Peyer's patch (tissue), 4 donors: ENCODE measurements at regions not wholly inside any gene's neighbourhood (a gene's known extent, or its start where the extent isn't known, plus 50 kb on each side); places are given as distances from the start of the nearest gene placed in this dataset.

Source experiments
- DNase-seq, 3 donors: peaks; one replicate each; pipeline ENCODE4 v3.0.0-alpha.2; 2017 to 2019
- H3K27ac ChIP-seq, 4 donors: fragments of 200-600 bp; sonication (generic); one replicate each; pipeline ENCODE4 v1.5.1; 2016 to 2019
- H3K27me3 ChIP-seq, 2 donors: fragments of 200-600 bp; sonication (generic); one replicate each; pipeline ENCODE4 v1.5.1; 2019
- H3K36me3 ChIP-seq, 3 donors: fragments of 200-600 bp; sonication (generic); one replicate each; pipeline ENCODE4 v1.5.1; 2016 to 2019
- H3K4me1 ChIP-seq, 4 donors: fragments of 200-600 bp; sonication (generic); one replicate each; pipeline ENCODE4 v1.5.1; 2016 to 2019
- H3K4me3 ChIP-seq, 4 donors: fragments of 200-600 bp; sonication (generic); 1 replicate in 3 of 4; 2 replicates in 1 of 4; pipeline ENCODE4 v1.5.1; 2016 to 2019; ENCODE audit warnings: mild to moderate bottlenecking in 1 of 4
- H3K9me3 ChIP-seq, 4 donors: fragments of 200-600 bp; sonication (generic); one replicate each; pipeline ENCODE4 v1.5.1; 2016 to 2019; ENCODE audit warnings: mild to moderate bottlenecking in 1 of 4
- POLR2A ChIP-seq, 2 donors: fragments of 450-650 bp; IDR thresholded peaks; one replicate each; pipeline ENCODE4 v1.5.1; 2017; ENCODE audit warnings: antibody characterized with exemption in 2 of 2, mild to moderate bottlenecking in 2 of 2, moderate library complexity in 2 of 2
- TF ChIP-seq, protein P1 (sequence below), 6 experiments: fragments of 450-650 bp in 4 of 6; fragments of 200-600 bp in 2 of 6; sonication (generic) in 1 of 6; IDR thresholded peaks; one replicate each; pipeline ENCODE4 v1.5.1; 2017 to 2019; ENCODE audit warnings: antibody characterized with exemption in 6 of 6, mild to moderate bottlenecking in 3 of 6, moderate library complexity in 1 of 6

DNA sequence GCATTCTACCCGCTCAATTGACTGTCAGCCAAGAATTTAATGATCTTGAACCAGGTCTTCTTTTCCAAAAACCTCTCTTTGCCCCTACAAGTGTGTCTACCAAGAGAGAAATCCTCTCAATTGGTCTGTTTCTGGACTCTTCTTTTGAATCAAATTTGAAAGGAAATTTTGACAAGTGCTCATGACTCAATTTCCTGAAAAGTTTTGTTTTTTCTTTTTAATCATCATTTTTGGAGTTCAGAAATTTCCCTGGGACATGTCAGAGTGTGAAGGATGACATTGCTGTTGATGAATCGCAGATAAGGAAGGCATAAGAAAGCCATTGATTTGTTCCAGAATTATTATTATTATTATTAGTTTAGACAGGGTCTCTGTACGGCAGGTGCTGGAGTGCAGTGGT is 88.2 kb upstream of the AKT3 start:
- H3K27ac ChIP-seq: no peak overlapping the region
- H3K4me1 ChIP-seq: no peaks in the 10 kb centered on the region
- H3K36me3 ChIP-seq: no peaks in the 10 kb centered on the region
- H3K27me3 ChIP-seq: no peaks in the 10 kb centered on the region
- no peaks in the 10 kb centered on the region for H3K9me3 ChIP-seq
- DNase-seq: no peak
- no peak for TF ChIP-seq POLR2A (IDR thresholded peaks at IDR 0.05)
- TF ChIP-seq, protein P1, sequence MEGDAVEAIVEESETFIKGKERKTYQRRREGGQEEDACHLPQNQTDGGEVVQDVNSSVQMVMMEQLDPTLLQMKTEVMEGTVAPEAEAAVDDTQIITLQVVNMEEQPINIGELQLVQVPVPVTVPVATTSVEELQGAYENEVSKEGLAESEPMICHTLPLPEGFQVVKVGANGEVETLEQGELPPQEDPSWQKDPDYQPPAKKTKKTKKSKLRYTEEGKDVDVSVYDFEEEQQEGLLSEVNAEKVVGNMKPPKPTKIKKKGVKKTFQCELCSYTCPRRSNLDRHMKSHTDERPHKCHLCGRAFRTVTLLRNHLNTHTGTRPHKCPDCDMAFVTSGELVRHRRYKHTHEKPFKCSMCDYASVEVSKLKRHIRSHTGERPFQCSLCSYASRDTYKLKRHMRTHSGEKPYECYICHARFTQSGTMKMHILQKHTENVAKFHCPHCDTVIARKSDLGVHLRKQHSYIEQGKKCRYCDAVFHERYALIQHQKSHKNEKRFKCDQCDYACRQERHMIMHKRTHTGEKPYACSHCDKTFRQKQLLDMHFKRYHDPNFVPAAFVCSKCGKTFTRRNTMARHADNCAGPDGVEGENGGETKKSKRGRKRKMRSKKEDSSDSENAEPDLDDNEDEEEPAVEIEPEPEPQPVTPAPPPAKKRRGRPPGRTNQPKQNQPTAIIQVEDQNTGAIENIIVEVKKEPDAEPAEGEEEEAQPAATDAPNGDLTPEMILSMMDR (IDR thresholded peaks at IDR 0.05): no peak
- H3K4me3 ChIP-seq: no peak overlapping the region

DNA sequence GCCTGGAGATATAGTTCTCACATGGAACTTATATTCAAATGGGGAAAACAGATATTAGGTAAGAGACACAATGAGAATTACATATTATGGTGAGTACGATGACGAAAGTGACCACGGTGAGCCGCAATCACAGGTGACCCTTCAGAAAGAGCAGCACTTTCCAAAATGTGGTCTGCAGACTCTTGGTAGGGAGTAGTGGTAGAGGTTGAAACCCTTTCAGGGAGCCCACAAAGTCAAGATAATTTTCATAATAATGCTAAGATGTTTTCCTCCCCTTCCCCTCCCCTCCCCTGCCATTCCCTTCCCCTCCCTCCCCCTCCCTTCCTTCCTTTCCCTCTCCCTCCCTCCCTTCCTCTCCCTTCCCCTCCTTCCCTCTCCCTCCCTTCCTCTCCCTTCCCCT is 83.5 kb upstream of the AKT3 start:
- H3K4me1 ChIP-seq: no peaks in the 10 kb centered on the region
- TF ChIP-seq, protein P1 (IDR thresholded peaks at IDR 0.05): no peak
- TF ChIP-seq POLR2A (IDR thresholded peaks at IDR 0.05): no peak
- no peaks in the 10 kb centered on the region for H3K27me3 ChIP-seq
- H3K36me3 ChIP-seq: no peaks in the 10 kb centered on the region
- H3K9me3 ChIP-seq: no peaks in the 10 kb centered on the region
- no peak overlapping the region for H3K27ac ChIP-seq
- DNase-seq: no peak
- no peak overlapping the region for H3K4me3 ChIP-seq

DNA sequence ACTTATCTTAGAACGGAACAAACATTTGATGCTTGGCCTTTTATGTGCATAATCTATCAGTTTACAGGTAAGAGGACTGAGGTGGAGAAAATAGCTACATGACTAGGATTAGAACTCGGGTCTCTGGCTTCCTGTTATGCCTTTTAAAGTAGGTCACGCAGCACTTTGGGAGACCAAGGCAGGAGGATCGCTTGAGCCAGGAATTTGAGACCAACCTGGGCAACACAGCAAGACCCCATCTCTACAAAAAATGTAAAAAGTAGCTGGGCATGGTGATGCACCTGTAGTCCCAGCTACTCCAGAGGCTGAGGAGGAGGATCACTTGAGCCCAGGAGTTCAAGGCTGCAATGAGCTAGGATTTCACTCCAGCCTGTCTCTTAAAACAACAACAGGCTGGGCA is 81.9 kb upstream of the AKT3 start:
- no peak overlapping the region for H3K4me3 ChIP-seq
- no peak for DNase-seq
- no peaks in the 10 kb centered on the region for H3K9me3 ChIP-seq
- no peak overlapping the region for H3K27ac ChIP-seq
- H3K27me3 ChIP-seq: no peaks in the 10 kb centered on the region
- no peaks in the 10 kb centered on the region for H3K36me3 ChIP-seq
- no peak for TF ChIP-seq POLR2A (IDR thresholded peaks at IDR 0.05)
- TF ChIP-seq, protein P1 (IDR thresholded peaks at IDR 0.05): no peak
- H3K4me1 ChIP-seq: no peaks in the 10 kb centered on the region

DNA sequence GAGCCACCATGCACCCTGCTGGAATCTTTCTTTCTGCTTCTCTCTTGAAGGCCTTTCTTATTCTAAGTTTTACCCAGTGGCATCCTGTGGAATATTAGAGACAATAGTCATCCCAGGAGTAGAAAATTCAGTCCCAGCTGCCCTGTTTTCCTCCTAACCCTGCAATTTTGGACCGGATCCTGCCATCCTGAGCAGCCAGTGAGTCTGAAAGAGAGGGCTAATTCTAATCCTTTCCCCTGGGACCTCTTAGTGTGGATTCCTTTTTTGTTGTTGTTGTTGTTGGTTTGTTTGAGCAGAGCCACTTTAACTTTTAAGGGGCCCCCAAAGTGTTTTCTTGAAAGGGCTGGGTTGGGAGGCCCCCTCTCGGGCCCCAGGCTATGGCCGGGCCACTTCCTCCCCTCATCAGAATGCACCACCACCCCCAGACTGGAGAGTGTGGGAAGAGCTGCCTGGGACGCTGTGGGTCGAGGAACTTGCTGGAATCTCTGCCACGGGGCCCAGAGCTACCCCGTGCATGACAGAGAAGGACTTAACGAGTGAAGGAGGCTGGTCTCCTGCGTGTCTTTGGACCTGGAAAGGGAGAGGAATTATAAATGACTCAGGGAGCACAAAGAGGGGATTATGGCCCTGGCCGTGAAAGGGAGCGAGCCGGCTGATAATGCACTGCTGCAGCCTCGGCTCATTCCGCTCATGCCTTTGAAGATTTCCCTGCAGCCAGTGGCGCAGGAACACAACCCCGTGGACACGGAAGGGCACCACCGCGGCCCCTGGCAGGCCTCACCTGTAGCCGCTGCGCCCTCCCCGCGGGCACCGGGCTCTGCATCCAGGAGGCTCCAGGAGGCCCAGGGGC is 81.0 kb upstream of the AKT3 start:
- Histone ChIP-seq H3K9me3 (no peaks in the 10 kb centered on the region), H3K27ac (no peak overlapping the region), H3K36me3 (no peaks in the 10 kb centered on the region), H3K4me1 (no peaks in the 10 kb centered on the region), H3K27me3 (no peaks in the 10 kb centered on the region), H3K4me3 (no peak overlapping the region)
- DNase-seq: no peak
- no peak for TF ChIP-seq POLR2A (IDR thresholded peaks at IDR 0.05)
- TF ChIP-seq, protein P1 (IDR thresholded peaks at IDR 0.05): no peak

DNA sequence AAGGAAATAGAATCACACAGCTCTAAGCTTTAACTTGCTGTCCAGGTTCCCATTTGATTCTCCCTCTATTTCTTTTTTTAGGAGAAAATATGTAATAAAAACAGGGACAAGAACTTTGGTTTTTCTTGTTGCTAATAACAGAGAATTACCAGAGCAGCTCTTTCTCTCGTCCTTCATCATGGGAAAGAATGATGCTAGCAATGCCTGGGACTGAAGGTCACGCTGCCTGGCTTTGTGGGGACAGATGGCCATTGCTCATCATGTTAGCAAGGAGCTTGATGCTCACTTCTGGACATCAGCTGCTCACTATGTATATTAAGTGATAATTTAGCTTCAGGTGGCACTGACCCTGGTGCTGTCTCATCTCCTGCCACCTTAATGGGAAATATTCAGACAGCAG is 77.3 kb upstream of the AKT3 start:
- H3K4me1 ChIP-seq: no peaks in the 10 kb centered on the region
- H3K9me3 ChIP-seq: no peaks in the 10 kb centered on the region
- no peak overlapping the region for H3K4me3 ChIP-seq
- H3K36me3 ChIP-seq: no peaks in the 10 kb centered on the region
- H3K27me3 ChIP-seq: no peaks in the 10 kb centered on the region
- no peak overlapping the region for H3K27ac ChIP-seq
- DNase-seq: no peak
- TF ChIP-seq, protein P1 (IDR thresholded peaks at IDR 0.05): no peak
